Transverse colon (tissue), 3 donors: ENCODE measurements at regions not wholly inside any gene's neighbourhood (a gene's known extent, or its start where the extent isn't known, plus 50 kb on each side); places are given as distances from the start of the nearest gene placed in this dataset.

Source experiments
- EP300 ChIP-seq: sonication (generic); formaldehyde crosslinking; IDR thresholded peaks from one replicate; pipeline ENCODE4 v1.6.1; 2017; ENCODE audit warnings: antibody characterized with exemption, low read depth
- TF ChIP-seq, protein P1 (sequence below), 5 experiments: fragments of 200-600 bp in 3 of 5; fragments of 450-650 bp in 2 of 5; sonication (generic) in 3 of 5; IDR thresholded peaks; 1 replicate in 2 of 5; 2 replicates in 3 of 5; pipeline ENCODE4 v1.5.1; 2016 to 2017; ENCODE audit warnings: antibody characterized with exemption in 5 of 5, inconsistent platforms in 3 of 5, mild to moderate bottlenecking in 2 of 5, moderate library complexity in 1 of 5

GRCh38 chr10:10330418-10330817 lies 687.3 kb upstream of the CELF2 start:
- no peak for TF ChIP-seq EP300
- TF ChIP-seq, protein P1, sequence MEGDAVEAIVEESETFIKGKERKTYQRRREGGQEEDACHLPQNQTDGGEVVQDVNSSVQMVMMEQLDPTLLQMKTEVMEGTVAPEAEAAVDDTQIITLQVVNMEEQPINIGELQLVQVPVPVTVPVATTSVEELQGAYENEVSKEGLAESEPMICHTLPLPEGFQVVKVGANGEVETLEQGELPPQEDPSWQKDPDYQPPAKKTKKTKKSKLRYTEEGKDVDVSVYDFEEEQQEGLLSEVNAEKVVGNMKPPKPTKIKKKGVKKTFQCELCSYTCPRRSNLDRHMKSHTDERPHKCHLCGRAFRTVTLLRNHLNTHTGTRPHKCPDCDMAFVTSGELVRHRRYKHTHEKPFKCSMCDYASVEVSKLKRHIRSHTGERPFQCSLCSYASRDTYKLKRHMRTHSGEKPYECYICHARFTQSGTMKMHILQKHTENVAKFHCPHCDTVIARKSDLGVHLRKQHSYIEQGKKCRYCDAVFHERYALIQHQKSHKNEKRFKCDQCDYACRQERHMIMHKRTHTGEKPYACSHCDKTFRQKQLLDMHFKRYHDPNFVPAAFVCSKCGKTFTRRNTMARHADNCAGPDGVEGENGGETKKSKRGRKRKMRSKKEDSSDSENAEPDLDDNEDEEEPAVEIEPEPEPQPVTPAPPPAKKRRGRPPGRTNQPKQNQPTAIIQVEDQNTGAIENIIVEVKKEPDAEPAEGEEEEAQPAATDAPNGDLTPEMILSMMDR (IDR thresholded peaks at IDR 0.05), result no peak
